ENCODE measurements at regions not wholly inside any gene's neighbourhood (a gene's known extent, or its start where the extent isn't known, plus 50 kb on each side); places are given as distances from the start of the nearest gene placed in this dataset.

DNA sequence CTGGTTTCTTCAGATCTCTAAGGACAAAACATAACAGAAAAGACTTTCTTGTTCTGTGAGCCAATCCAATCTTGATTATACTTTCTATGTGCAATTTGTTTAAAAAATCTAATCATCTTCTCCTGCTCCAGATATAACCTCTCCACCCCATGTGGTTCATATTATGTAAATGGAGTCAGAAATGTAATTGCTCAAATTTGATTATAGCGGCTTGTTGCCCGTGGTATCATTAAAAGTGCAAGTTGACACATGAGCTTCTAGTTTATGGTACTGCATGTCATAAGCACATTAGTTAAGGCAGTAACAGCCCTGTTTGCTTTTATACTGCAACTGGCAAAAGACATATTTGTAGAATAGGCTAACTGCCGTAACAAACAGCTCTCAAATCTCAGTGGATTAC lies 715.1 kb upstream of the CDH7 start:
- ChIA-PET CTCF (no interaction called here), POLR2A (no interaction called here)
- Histone ChIP-seq H3K4me3 (ENCODE audit: low read depth, low read length) (no peak overlapping the region), H3K27me3 (ENCODE audit: control insufficient read depth, insufficient read depth, low read length) (no peaks in the 10 kb centered on the region), H3K36me3 (ENCODE audit: control insufficient read depth, insufficient read depth, low read length) (no peaks in the 10 kb centered on the region)
- TF ChIP-seq, protein P1, sequence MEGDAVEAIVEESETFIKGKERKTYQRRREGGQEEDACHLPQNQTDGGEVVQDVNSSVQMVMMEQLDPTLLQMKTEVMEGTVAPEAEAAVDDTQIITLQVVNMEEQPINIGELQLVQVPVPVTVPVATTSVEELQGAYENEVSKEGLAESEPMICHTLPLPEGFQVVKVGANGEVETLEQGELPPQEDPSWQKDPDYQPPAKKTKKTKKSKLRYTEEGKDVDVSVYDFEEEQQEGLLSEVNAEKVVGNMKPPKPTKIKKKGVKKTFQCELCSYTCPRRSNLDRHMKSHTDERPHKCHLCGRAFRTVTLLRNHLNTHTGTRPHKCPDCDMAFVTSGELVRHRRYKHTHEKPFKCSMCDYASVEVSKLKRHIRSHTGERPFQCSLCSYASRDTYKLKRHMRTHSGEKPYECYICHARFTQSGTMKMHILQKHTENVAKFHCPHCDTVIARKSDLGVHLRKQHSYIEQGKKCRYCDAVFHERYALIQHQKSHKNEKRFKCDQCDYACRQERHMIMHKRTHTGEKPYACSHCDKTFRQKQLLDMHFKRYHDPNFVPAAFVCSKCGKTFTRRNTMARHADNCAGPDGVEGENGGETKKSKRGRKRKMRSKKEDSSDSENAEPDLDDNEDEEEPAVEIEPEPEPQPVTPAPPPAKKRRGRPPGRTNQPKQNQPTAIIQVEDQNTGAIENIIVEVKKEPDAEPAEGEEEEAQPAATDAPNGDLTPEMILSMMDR (IDR thresholded peaks at IDR 0.05; ENCODE audit: insufficient read depth, low read depth, low read length): no peak
- no peak for DNase-seq (ENCODE audit: low read depth)

DNA sequence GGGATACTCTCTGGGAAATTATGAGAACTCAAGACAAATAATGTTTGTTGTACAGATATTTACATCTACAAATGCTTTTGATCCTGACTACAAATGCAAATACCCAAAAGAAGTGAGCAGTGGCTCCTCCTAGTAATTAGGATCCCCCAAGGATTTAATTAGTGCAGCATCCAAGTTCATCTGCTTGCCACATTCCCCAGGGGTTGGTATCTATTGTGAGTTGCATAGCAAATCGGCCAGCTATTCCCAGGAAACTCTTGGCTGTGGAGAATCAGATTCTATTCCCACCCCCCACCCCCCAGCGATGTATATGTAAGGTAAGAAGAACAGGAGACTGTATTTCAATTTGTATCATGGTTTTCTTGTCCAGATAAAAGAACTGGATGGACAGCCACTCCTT lies 725.1 kb upstream of the CDH7 start:
- H3K27me3 ChIP-seq (ENCODE audit: control insufficient read depth, insufficient read depth, low read length): no peaks in the 10 kb centered on the region
- H3K36me3 ChIP-seq (ENCODE audit: control insufficient read depth, insufficient read depth, low read length): no peaks in the 10 kb centered on the region
- CTCF ChIA-PET: interaction anchor here (1.7 kb wide), 1 partner anchor 13 kb away, joined by 5 read pairs; no protein-coding TSS in a partner anchor
- TF ChIP-seq, protein P1 (IDR thresholded peaks at IDR 0.05; ENCODE audit: insufficient read depth, low read depth, low read length): no peak
- POLR2A ChIA-PET: no interaction called here
- DNase-seq (ENCODE audit: low read depth): no peak
- no peak overlapping the region for H3K4me3 ChIP-seq (ENCODE audit: low read depth, low read length)

DNA sequence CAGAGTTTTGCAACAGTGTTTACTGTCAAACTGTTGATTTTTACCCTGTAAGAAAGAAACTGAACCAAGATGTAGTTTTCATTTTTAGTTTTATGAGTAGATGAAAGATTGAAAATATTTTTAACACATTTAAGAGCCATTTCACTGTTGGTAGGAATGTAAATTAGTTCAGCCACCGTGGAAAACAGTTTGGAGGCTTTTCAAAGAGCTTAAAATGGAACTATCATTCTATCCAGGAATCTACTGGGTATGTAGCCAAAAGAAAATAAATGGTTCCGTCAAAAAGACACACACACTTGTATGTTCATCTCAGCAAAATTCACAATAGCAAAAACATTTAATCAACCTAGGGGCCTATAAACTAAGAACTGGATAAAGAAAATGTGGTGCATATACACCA lies 729.8 kb upstream of the CDH7 start:
- ChIA-PET POLR2A (no interaction called here), CTCF (no interaction called here)
- DNase-seq (ENCODE audit: low read depth): no peak
- no peak overlapping the region for H3K4me3 ChIP-seq (ENCODE audit: low read depth, low read length)
- H3K27me3 ChIP-seq (ENCODE audit: control insufficient read depth, insufficient read depth, low read length): no peaks in the 10 kb centered on the region
- H3K36me3 ChIP-seq (ENCODE audit: control insufficient read depth, insufficient read depth, low read length): no peaks in the 10 kb centered on the region
- TF ChIP-seq, protein P1 (IDR thresholded peaks at IDR 0.05; ENCODE audit: insufficient read depth, low read depth, low read length): no peak

DNA sequence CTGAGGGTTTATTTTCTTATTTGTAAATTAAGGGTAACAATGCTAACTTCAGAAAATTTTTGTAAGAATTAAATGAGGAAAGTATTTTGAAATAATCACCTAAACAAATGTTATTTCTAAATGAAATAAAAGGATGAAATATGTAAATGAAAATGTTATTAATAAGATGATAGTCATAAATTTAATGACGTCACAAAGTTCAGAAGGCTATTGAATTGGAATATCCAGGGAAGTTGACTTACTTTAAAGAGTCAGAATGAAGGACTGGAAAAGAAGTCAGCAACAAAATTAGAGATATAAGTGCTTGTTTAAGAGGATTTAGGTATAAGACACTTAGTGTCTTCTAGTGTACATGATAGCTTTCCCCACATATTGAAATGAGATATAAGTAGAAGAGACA lies 732.6 kb upstream of the CDH7 start:
- no peaks in the 10 kb centered on the region for H3K27me3 ChIP-seq (ENCODE audit: control insufficient read depth, insufficient read depth, low read length)
- POLR2A ChIA-PET: no interaction called here
- no peaks in the 10 kb centered on the region for H3K36me3 ChIP-seq (ENCODE audit: control insufficient read depth, insufficient read depth, low read length)
- TF ChIP-seq, protein P1 (IDR thresholded peaks at IDR 0.05; ENCODE audit: insufficient read depth, low read depth, low read length): no peak
- no peak for DNase-seq (ENCODE audit: low read depth)
- no peak overlapping the region for H3K4me3 ChIP-seq (ENCODE audit: low read depth, low read length)
- CTCF ChIA-PET: no interaction called here

DNA sequence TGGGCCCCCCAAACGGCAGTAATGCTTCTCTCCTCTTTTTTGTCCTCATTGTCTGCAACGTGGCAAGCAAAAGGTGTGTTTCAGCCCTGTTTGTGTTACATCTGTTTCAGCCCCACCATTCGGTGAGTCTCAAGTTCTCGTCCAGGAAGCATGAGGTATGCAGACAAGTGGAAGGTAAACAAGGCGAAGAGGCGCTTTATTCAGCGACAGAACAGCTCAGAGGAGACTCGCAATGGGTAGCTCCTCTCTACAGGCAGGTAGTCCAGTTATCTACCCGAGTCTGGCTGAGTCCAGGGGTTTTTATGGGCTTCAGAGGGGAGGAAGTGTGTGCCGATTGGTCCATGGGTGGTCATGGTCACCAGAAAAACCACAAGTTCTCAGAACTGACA lies 733.4 kb upstream of the CDH7 start:
- TF ChIP-seq, protein P1 (IDR thresholded peaks at IDR 0.05; ENCODE audit: insufficient read depth, low read depth, low read length): no peak
- ChIA-PET POLR2A (no interaction called here), CTCF (no interaction called here)
- H3K36me3 ChIP-seq (ENCODE audit: control insufficient read depth, insufficient read depth, low read length): no peaks in the 10 kb centered on the region
- no peak overlapping the region for H3K4me3 ChIP-seq (ENCODE audit: low read depth, low read length)
- DNase-seq (ENCODE audit: low read depth): no peak
- no peaks in the 10 kb centered on the region for H3K27me3 ChIP-seq (ENCODE audit: control insufficient read depth, insufficient read depth, low read length)
